ENCODE measurements at regions not wholly inside any gene's neighbourhood (a gene's known extent, or its start where the extent isn't known, plus 50 kb on each side); places are given as distances from the start of the nearest gene placed in this dataset.

GRCh38 chr18:33914399-33914798 lies 310.3 kb downstream of the NOL4 start:
- Histone ChIP-seq H3K27me3 (ENCODE audit: control insufficient read depth in 1 of 2, insufficient read depth in 1 of 2, low read length in 2 of 2) (no peaks in the 10 kb centered on the region), H3K27ac (ENCODE audit: low read length, poor library complexity, severe bottlenecking) (no peak overlapping the region), H2BK120ac (ENCODE audit: low read depth, low read length) (no peak overlapping the region), H3K18ac (ENCODE audit: low read depth in 1 of 2, low read length in 2 of 2) (no peak overlapping the region), H2BK12ac (ENCODE audit: low read length in 2 of 2) (no peak overlapping the region), H3K36me3 (ENCODE audit: control insufficient read depth in 1 of 2, insufficient read depth in 2 of 2, low read depth in 1 of 2, low read length in 2 of 2) (no peaks in the 10 kb centered on the region), H3K4ac (ENCODE audit: low read depth in 1 of 2, low read length in 2 of 2) (no peak overlapping the region), H3K4me3 (ENCODE audit: insufficient read depth in 1 of 2, low read depth in 1 of 2, low read length in 2 of 2) (no peak overlapping the region), H4K8ac (ENCODE audit: low read length) (no peak overlapping the region), H3K4me2 (ENCODE audit: low read length, poor library complexity, severe bottlenecking) (no peak overlapping the region), H2AK5ac (ENCODE audit: low read length, severe bottlenecking) (no peak overlapping the region), H3K9me3 (ENCODE audit: control insufficient read depth, low read length) (no peaks in the 10 kb centered on the region), H3K23ac (ENCODE audit: low read length in 2 of 2) (no peak overlapping the region), H3K79me1 (replicated peaks; ENCODE audit: low read length, poor library complexity, severe bottlenecking) (no peaks in the 10 kb centered on the region), H2BK5ac (ENCODE audit: low read depth, low read length, poor library complexity, severe bottlenecking) (no peak overlapping the region), H3K4me1 (ENCODE audit: control insufficient read depth, insufficient read depth, low read depth, low read length) (no peaks in the 10 kb centered on the region), H3K9ac (ENCODE audit: low read length) (no peak overlapping the region), H2BK15ac (ENCODE audit: low read depth, poor library complexity, severe bottlenecking) (no peak overlapping the region), H4K91ac (ENCODE audit: low read length) (no peak overlapping the region), H2AFZ (ENCODE audit: low read depth, low read length) (no peak overlapping the region), H3K14ac (ENCODE audit: low read length in 2 of 2) (no peak overlapping the region)
- peak; percentile 5 for DNase-seq

GRCh38 chr18:33906046-33906445 lies 318.7 kb downstream of the NOL4 start:
- Histone ChIP-seq H3K9ac (ENCODE audit: low read length) (no peak overlapping the region), H2BK5ac (ENCODE audit: low read depth, low read length, poor library complexity, severe bottlenecking) (no peak overlapping the region), H3K14ac (ENCODE audit: low read length in 2 of 2) (no peak overlapping the region), H3K27ac (ENCODE audit: low read length, poor library complexity, severe bottlenecking) (peak overlapping the region; percentile 46), H3K9me3 (ENCODE audit: control insufficient read depth, low read length) (peaks cover 45% of the 10 kb centered on the region), H3K27me3 (ENCODE audit: control insufficient read depth in 1 of 2, insufficient read depth in 1 of 2, low read length in 2 of 2) (no peaks in the 10 kb centered on the region), H2BK15ac (ENCODE audit: low read depth, poor library complexity, severe bottlenecking) (no peak overlapping the region), H3K4me2 (ENCODE audit: low read length, poor library complexity, severe bottlenecking) (no peak overlapping the region), H2AFZ (ENCODE audit: low read depth, low read length) (no peak overlapping the region), H2AK5ac (ENCODE audit: low read length, severe bottlenecking) (no peak overlapping the region), H3K18ac (ENCODE audit: low read depth in 1 of 2, low read length in 2 of 2) (no peak overlapping the region), H2BK120ac (ENCODE audit: low read depth, low read length) (no peak overlapping the region), H2BK12ac (ENCODE audit: low read length in 2 of 2) (no peak overlapping the region), H3K4me3 (ENCODE audit: insufficient read depth in 1 of 2, low read depth in 1 of 2, low read length in 2 of 2) (no peak overlapping the region), H4K91ac (ENCODE audit: low read length) (no peak overlapping the region), H4K8ac (ENCODE audit: low read length) (no peak overlapping the region), H3K4ac (ENCODE audit: low read depth in 1 of 2, low read length in 2 of 2) (no peak overlapping the region), H3K36me3 (ENCODE audit: control insufficient read depth in 1 of 2, insufficient read depth in 2 of 2, low read depth in 1 of 2, low read length in 2 of 2) (no peaks in the 10 kb centered on the region), H3K23ac (ENCODE audit: low read length in 2 of 2) (no peak overlapping the region), H3K4me1 (ENCODE audit: control insufficient read depth, insufficient read depth, low read depth, low read length) (no peaks in the 10 kb centered on the region), H3K79me1 (replicated peaks; ENCODE audit: low read length, poor library complexity, severe bottlenecking) (no peaks in the 10 kb centered on the region)
- 92% methylated on average over 3 of the region's 4 CpGs for WGBS
- no peak for DNase-seq

- H3K79me1 ChIP-seq (replicated peaks; ENCODE audit: low read length, poor library complexity, severe bottlenecking), result no peaks in the 10 kb centered on the region
- no peaks in the 10 kb centered on the region for H3K36me3 ChIP-seq (ENCODE audit: control insufficient read depth in 1 of 2, insufficient read depth in 2 of 2, low read depth in 1 of 2, low read length in 2 of 2)
- no peak overlapping the region for H3K27ac ChIP-seq (ENCODE audit: low read length, poor library complexity, severe bottlenecking)
- no peak overlapping the region for H3K23ac ChIP-seq (ENCODE audit: low read length in 2 of 2)
- no peak overlapping the region for H4K91ac ChIP-seq (ENCODE audit: low read length)
- H3K4me3 ChIP-seq (ENCODE audit: insufficient read depth in 1 of 2, low read depth in 1 of 2, low read length in 2 of 2), result no peak overlapping the region
- H2AK5ac ChIP-seq (ENCODE audit: low read length, severe bottlenecking), result no peak overlapping the region
- H2BK15ac ChIP-seq (ENCODE audit: low read depth, poor library complexity, severe bottlenecking), result no peak overlapping the region
- no peak overlapping the region for H4K8ac ChIP-seq (ENCODE audit: low read length)
- no peak overlapping the region for H2BK12ac ChIP-seq (ENCODE audit: low read length in 2 of 2)
- H3K14ac ChIP-seq (ENCODE audit: low read length in 2 of 2), result no peak overlapping the region
- H3K27me3 ChIP-seq (ENCODE audit: control insufficient read depth in 1 of 2, insufficient read depth in 1 of 2, low read length in 2 of 2), result no peaks in the 10 kb centered on the region
- H2BK5ac ChIP-seq (ENCODE audit: low read depth, low read length, poor library complexity, severe bottlenecking), result peak overlapping the region; percentile 62
- DNase-seq, result no peak
- no CpG with 5 or more reads among the region's 1 CpG for WGBS
- peaks cover 48% of the 10 kb centered on the region for H3K9me3 ChIP-seq (ENCODE audit: control insufficient read depth, low read length)
- no peak overlapping the region for H3K4ac ChIP-seq (ENCODE audit: low read depth in 1 of 2, low read length in 2 of 2)
- H3K9ac ChIP-seq (ENCODE audit: low read length), result no peak overlapping the region
- H3K4me2 ChIP-seq (ENCODE audit: low read length, poor library complexity, severe bottlenecking), result no peak overlapping the region
- H3K18ac ChIP-seq (ENCODE audit: low read depth in 1 of 2, low read length in 2 of 2), result no peak overlapping the region
- no peaks in the 10 kb centered on the region for H3K4me1 ChIP-seq (ENCODE audit: control insufficient read depth, insufficient read depth, low read depth, low read length)
- H2BK120ac ChIP-seq (ENCODE audit: low read depth, low read length), result no peak overlapping the region
- no peak overlapping the region for H2AFZ ChIP-seq (ENCODE audit: low read depth, low read length)
Observed at GRCh38 chr18:33901894-33902512, 322.7 kb downstream of the NOL4 start.

GRCh38 chr18:33900638-33901037 lies 322.6 kb downstream of the ASXL3 start:
- Histone ChIP-seq H3K4ac (ENCODE audit: low read depth in 1 of 2, low read length in 2 of 2) (no peak overlapping the region), H4K91ac (ENCODE audit: low read length) (no peak overlapping the region), H3K27ac (ENCODE audit: low read length, poor library complexity, severe bottlenecking) (no peak overlapping the region), H3K9ac (ENCODE audit: low read length) (no peak overlapping the region), H3K9me3 (ENCODE audit: control insufficient read depth, low read length) (peaks cover 41% of the 10 kb centered on the region), H3K4me3 (ENCODE audit: insufficient read depth in 1 of 2, low read depth in 1 of 2, low read length in 2 of 2) (no peak overlapping the region), H3K4me1 (ENCODE audit: control insufficient read depth, insufficient read depth, low read depth, low read length) (no peaks in the 10 kb centered on the region), H3K18ac (ENCODE audit: low read depth in 1 of 2, low read length in 2 of 2) (no peak overlapping the region), H3K36me3 (ENCODE audit: control insufficient read depth in 1 of 2, insufficient read depth in 2 of 2, low read depth in 1 of 2, low read length in 2 of 2) (no peaks in the 10 kb centered on the region), H2BK12ac (ENCODE audit: low read length in 2 of 2) (no peak overlapping the region), H4K8ac (ENCODE audit: low read length) (no peak overlapping the region), H3K27me3 (ENCODE audit: control insufficient read depth in 1 of 2, insufficient read depth in 1 of 2, low read length in 2 of 2) (no peaks in the 10 kb centered on the region), H3K23ac (ENCODE audit: low read length in 2 of 2) (no peak overlapping the region), H2AK5ac (ENCODE audit: low read length, severe bottlenecking) (no peak overlapping the region), H3K79me1 (replicated peaks; ENCODE audit: low read length, poor library complexity, severe bottlenecking) (no peaks in the 10 kb centered on the region), H2BK15ac (ENCODE audit: low read depth, poor library complexity, severe bottlenecking) (no peak overlapping the region), H2BK120ac (ENCODE audit: low read depth, low read length) (no peak overlapping the region), H2BK5ac (ENCODE audit: low read depth, low read length, poor library complexity, severe bottlenecking) (no peak overlapping the region), H3K14ac (ENCODE audit: low read length in 2 of 2) (no peak overlapping the region), H3K4me2 (ENCODE audit: low read length, poor library complexity, severe bottlenecking) (no peak overlapping the region), H2AFZ (ENCODE audit: low read depth, low read length) (no peak overlapping the region)
- 96% methylated on average over 1 of the region's 1 CpG for WGBS
- DNase-seq, result no peak

All from mesenchymal stem cell (in vitro differentiated cells and primary cell).